Breast epithelium (tissue), 3 donors: ENCODE measurements at regions not wholly inside any gene's neighbourhood (a gene's known extent, or its start where the extent isn't known, plus 50 kb on each side); places are given as distances from the start of the nearest gene placed in this dataset.

Experiments used
- POLR2A ChIP-seq: fragments of 450-650 bp; IDR thresholded peaks from one replicate; pipeline ENCODE4 v1.6.1; 2016; ENCODE audit warnings: antibody characterized with exemption, mild to moderate bottlenecking, moderate library complexity
- POLR2AphosphoS5 ChIP-seq, 3 donors: sonication (generic); formaldehyde crosslinking; IDR thresholded peaks; one replicate each; pipeline ENCODE4 v1.6.1; 2017; ENCODE audit warnings: antibody characterized with exemption in 3 of 3
- TF ChIP-seq, protein P1 (sequence below), 3 donors: fragments of 450-650 bp; IDR thresholded peaks; one replicate each; pipeline ENCODE4 v1.5.1; 2016 to 2017; ENCODE audit warnings: antibody characterized with exemption in 3 of 3, mild to moderate bottlenecking in 3 of 3, moderate library complexity in 3 of 3

DNA sequence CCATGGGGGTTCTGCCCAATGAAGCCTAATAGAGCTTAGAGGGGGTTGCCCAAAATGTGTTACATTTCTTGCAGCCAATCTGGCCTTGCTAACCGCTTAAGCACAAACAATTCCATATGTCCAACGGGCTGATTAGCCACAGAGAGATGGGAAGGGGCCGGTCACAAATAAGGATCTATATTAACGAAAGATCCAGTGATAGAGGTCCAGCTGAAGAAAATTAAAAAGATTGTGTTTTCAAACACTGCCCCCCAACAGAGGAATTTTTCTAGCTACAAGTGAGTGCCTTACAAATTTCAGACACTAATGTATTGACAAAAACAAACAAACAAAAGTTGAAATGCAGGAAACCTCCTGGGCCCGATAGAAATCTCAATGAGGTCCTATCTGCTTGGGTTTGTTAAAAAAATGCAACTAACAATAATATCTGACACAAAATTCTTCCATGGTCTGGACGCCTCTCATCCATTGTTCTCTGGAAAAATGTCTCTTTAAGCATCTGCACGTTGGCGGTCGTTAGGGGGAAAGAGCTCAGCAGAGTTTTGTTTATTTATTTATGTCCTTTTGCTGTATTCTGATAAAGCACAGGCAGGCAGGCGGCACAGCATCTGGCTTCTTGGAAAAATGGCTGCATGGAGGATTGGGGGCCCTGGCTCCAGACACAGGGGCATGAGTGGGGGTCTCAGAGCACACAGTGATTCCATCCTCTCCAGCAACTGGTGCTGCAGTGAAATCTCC is 402.0 kb downstream of the RPS24 start:
- no peak for TF ChIP-seq POLR2AphosphoS5 (IDR thresholded peaks at IDR 0.05)
- TF ChIP-seq, protein P1, sequence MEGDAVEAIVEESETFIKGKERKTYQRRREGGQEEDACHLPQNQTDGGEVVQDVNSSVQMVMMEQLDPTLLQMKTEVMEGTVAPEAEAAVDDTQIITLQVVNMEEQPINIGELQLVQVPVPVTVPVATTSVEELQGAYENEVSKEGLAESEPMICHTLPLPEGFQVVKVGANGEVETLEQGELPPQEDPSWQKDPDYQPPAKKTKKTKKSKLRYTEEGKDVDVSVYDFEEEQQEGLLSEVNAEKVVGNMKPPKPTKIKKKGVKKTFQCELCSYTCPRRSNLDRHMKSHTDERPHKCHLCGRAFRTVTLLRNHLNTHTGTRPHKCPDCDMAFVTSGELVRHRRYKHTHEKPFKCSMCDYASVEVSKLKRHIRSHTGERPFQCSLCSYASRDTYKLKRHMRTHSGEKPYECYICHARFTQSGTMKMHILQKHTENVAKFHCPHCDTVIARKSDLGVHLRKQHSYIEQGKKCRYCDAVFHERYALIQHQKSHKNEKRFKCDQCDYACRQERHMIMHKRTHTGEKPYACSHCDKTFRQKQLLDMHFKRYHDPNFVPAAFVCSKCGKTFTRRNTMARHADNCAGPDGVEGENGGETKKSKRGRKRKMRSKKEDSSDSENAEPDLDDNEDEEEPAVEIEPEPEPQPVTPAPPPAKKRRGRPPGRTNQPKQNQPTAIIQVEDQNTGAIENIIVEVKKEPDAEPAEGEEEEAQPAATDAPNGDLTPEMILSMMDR (IDR thresholded peaks at IDR 0.05), result no peak
- no peak for TF ChIP-seq POLR2A
